Myocyte (in vitro differentiated cells): ENCODE measurements at regions not wholly inside any gene's neighbourhood (a gene's known extent, or its start where the extent isn't known, plus 50 kb on each side); places are given as distances from the start of the nearest gene placed in this dataset.

Source experiments
- DNase-seq: peaks from one replicate; pipeline ENCODE4 v3.0.0-alpha.2; 2012; ENCODE audit warnings: low read depth

- DNase-seq = no peak
These were observed 586.0 kb upstream of the MGMT start for GRCh38 chr10:128881086-128881485.

- peak; percentile 0 for DNase-seq
These were observed 583.6 kb upstream of the MGMT start for GRCh38 chr10:128883231-128884032.

- no peak for DNase-seq
These were observed 583.0 kb upstream of the MGMT start for GRCh38 chr10:128884033-128884425.

GRCh38 chr10:128884496-128885072 is 582.5 kb upstream of the MGMT start:
- no peak for DNase-seq

GRCh38 chr10:128885573-128886555 is 581.2 kb upstream of the MGMT start:
- DNase-seq = no peak

GRCh38 chr10:128887856-128888255 is 579.2 kb upstream of the MGMT start:
- DNase-seq = no peak

- DNase-seq = no peak
These were observed 575.0 kb upstream of the MGMT start for GRCh38 chr10:128892005-128892404.

GRCh38 chr10:128894641-128895040 is 572.4 kb upstream of the MGMT start:
- no peak for DNase-seq

GRCh38 chr10:128895473-128895872 is 571.6 kb upstream of the MGMT start:
- DNase-seq = no peak

- DNase-seq = no peak
These were observed 570.8 kb upstream of the MGMT start for GRCh38 chr10:128896116-128896795.

- DNase-seq = no peak
These were observed 570.1 kb upstream of the MGMT start for GRCh38 chr10:128896963-128897362.

GRCh38 chr10:128897401-128898129 is 569.5 kb upstream of the MGMT start:
- DNase-seq = no peak

- no peak for DNase-seq
These were observed 568.7 kb upstream of the MGMT start for GRCh38 chr10:128898133-128898915.

GRCh38 chr10:128898916-128899195 is 568.2 kb upstream of the MGMT start:
- no peak for DNase-seq

GRCh38 chr10:128900456-128900855 is 566.6 kb upstream of the MGMT start:
- no peak for DNase-seq

- DNase-seq = no peak
These were observed 565.8 kb upstream of the MGMT start for GRCh38 chr10:128901236-128901635.

GRCh38 chr10:128902031-128902710 is 564.9 kb upstream of the MGMT start:
- no peak for DNase-seq

- no peak for DNase-seq
These were observed 559.7 kb upstream of the MGMT start for GRCh38 chr10:128907155-128907941.

- no peak for DNase-seq
These were observed 558.9 kb upstream of the MGMT start for GRCh38 chr10:128908099-128908498.
